Fibroblast of the conjunctiva (primary cell): ENCODE measurements at regions not wholly inside any gene's neighbourhood (a gene's known extent, or its start where the extent isn't known, plus 50 kb on each side); places are given as distances from the start of the nearest gene placed in this dataset.
A peak's percentile ranks its signal among the peaks of the same experiment; 100 is the strongest.
"Not testable (repeated sequence)": the region's sequence is repeated elsewhere in the genome, so short reads cannot be mapped to it uniquely, and the experiment has no call there.

Source experiments
- DNase-seq: peaks from one replicate; pipeline ENCODE4 v3.0.0-alpha.2; 2010; ENCODE audit warnings: low read depth

- not testable (repeated sequence) for DNase-seq
Measured at GRCh38 chr9:6103911-6104310, 88.5 kb upstream of the RANBP6 start.

DNA sequence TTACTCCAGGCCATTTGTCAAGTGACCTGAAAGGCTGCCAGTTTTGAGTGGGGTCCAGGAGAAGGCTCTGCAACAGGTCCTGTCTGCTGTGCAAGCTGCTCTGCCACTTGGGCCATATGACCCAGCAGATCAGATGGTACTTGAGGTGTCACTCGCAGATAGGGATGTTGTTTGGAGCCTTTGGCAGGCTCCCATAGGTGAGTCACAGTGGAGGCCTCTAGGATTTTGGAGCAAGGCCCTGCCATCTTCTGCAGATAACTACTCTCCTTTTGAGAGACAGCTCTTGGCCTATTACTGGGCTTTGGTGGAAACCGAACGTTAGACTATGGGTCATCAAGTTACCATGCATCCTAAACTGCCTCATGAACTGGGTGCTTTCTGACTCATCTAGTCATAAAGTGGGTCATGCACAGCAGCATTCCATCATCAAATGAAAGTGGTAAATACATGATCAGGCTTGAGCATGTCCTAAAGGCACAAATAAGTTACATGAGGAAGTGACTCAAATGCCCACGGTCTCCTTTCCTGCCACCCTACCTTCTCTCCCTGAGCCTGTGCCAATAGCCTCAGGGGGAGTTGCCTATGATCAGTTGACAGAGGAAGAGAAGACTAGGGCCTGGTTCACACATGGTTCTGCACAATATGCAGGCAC is 87.0 kb upstream of the RANBP6 start:
- not testable (repeated sequence) for DNase-seq

GRCh38 chr9:6101725-6102124 is 86.3 kb upstream of the RANBP6 start:
- not testable (repeated sequence) for DNase-seq

GRCh38 chr9:6099346-6099745 is 83.9 kb upstream of the RANBP6 start:
- DNase-seq = not testable (repeated sequence)

DNA sequence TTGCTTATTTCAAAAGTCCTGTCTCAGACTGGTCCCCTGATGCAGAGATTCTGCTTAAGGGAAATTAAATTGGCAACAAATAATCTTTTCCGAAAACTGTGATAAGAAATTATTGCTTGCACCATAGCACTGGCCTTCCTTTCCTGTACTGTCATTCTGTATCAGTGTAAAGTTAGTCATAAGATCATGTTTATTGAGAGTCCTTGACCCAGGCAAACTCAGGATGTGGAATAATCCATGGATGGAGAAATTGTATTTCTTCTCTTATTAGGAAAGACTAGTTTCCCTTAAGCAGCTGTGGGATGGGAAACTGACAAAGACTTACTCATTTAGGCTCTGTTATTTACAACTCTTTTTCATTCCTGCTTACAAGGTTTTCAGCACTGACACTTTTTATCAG is 83.0 kb upstream of the RANBP6 start:
- DNase-seq = no peak

DNA sequence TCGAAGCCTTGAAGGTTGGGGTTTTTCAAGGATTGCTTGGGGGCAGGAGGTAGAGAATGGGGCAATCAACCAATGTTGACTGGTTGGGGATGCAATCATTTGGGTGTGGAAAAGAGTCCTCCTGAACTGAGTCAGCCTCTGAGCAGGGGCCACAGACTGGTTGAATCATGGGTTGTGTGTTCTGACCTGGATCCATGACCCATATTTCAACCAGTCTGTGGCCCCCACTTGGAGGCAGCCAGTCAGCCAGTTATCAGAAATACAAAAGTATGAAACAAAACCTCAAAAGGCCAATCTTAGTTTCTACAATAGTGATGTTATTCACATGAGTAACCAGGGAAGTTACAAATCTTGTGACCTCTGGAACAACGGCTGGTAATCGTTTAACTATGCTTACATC is 81.4 kb upstream of the RANBP6 start:
- no peak for DNase-seq

DNA sequence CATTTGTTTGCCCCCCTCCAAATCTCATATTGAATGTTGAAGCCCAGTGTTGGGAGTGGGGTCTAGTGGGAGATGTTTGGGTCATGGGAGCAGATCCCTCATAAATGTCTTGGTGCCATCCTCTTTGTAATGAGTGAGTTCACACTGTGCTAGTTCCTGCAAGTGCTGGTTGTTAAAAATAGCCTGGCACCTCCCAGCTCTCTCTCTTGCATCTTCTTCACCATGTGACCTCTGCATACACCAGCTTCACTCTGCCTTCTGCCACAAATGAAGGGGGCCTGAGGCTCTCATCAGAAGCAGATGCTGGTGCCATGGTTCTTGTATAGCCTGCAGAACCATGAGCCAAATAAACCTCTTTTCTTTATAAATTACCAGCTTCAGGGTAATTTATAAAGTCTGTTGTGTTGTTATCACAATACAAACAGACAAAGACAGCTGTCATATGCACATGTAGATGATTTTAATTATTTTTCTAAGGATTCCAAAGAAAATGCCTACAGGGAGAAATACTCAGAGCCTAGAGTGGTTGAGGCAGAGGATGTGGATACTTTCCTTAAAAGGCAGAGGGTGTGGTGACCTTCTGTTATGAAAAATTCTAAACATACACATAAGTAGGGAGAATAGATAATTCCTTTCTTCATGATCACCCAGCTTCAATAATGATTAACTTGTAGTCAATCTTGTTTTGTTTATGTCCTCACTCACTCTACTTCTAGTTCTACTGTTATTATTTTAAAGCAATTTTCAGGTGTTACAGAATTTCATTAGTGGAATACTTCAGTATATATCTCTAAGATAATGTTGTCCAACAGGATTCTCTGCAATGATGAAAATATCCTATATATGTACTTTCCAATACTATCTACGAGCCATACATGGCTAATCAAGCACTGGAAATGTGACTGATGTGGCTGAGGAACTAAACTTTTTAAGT is 75.1 kb upstream of the RANBP6 start:
- DNase-seq = no peak

- no peak for DNase-seq
Measured at GRCh38 chr9:6089300-6089699, 73.9 kb upstream of the RANBP6 start.

- DNase-seq = no peak
Measured at GRCh38 chr9:6086006-6086655, 70.7 kb upstream of the RANBP6 start.

DNA sequence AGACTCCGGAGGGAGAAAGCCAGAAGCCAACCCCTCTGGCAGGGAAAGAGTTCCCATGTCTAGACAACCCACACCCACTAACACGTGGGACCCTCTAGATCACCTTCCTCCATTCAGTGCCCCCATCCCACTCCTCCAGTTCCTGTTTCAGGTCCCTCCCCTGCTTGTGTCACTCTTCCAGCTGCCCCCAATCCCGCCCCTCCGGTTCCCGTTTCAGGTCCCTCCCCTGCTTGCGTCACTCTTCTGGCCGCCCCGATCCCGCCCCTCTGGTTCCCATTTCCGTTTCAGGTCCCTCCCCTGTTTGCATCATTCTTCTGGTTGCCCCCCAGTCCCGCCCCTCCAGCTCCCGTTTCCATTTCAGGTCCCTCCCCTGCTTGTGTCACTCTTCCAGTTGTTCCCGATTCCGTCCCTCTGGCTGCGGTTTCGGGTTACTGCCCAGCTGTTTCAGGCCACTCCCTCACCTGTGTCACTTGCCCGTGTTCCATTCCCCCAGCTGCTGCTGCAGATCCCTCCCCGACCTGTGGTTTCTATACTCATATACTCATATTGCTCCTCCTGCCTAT is 64.8 kb upstream of the RANBP6 start:
- peak; percentile 84 for DNase-seq

GRCh38 chr9:6079386-6079785 is 64.0 kb upstream of the RANBP6 start:
- DNase-seq = no peak

DNA sequence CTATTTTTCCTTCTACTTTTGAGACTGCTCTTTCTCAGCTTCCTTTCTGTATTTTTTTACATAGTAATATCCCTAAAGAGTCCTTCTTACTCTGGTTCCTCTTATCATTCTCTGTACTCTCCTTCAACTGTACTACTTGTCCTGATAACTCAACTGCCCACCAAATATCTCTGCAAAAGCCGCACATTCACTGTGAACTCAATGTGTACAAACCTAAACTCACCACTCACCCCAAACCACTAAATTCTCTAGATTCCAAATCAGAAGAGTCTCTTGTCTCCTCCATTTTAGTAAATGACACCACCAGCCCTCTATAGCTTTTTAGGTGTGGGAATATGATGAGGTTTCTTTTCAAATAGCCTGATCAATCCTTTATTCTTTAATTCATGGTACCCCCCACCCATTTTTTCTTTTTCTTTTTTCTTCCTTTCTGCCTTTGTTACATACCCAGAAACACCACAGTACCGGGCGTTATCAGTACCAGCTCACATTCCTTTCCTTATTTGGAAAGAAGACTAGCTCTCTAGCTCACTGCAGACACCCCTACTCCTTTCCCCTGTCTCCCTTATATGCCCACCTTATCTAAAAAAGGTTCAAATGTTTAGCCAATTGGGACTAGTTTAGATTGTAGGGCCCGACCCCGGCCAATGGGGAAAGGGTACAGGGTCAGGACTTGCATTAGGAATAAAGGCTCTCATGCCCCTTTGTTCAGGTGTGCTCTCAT is 63.1 kb upstream of the RANBP6 start:
- DNase-seq = no peak

GRCh38 chr9:6076851-6077250 is 61.4 kb upstream of the RANBP6 start:
- DNase-seq = no peak

- no peak for DNase-seq
Measured at GRCh38 chr9:6073731-6074130, 58.3 kb upstream of the RANBP6 start.

DNA sequence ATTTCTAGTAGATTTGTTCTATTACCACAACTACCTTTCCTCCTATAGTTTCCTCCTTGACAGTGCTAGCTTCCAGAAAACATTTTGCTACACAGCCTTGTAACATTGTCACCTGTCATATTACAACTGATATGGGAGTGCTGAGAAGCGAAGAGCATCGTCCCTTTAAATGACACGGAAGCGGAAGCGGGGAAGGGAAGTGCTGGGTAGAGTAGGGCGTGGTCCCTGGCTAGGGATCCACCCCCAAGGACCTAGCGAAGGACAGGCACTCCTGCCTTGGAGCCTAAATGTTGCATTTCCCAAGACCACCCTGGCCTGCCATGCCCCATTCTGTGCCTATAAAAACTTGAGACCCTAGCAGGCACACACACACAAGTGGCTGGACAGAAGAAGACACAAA is 57.4 kb upstream of the RANBP6 start:
- no peak for DNase-seq

GRCh38 chr9:6072453-6072852 is 57.0 kb upstream of the RANBP6 start:
- DNase-seq = no peak

GRCh38 chr9:6068983-6069382 is 53.6 kb upstream of the RANBP6 start:
- DNase-seq = no peak

DNA sequence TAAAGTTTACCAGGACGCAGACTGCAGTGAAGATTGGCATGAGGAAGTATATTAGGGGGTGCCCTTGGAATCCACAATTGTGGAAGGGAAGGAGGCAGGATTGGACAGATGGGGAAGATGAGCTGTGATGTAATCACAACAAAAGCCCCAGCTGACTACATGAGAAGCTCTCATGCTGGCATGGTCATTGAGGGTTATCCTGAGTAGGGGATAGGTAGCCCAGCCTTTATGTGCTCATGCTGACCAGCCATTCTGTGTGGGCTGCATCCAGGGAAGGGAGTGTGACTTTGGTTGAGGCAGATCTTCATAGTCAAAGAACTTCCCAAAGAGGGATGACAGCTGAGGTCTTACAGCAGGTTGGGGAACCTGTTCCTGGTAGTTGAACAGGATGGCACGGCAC is 52.0 kb upstream of the RANBP6 start:
- no peak for DNase-seq
